Mesothelial cell of epicardium (in vitro differentiated cells): ENCODE measurements at regions not wholly inside any gene's neighbourhood (a gene's known extent, or its start where the extent isn't known, plus 50 kb on each side); places are given as distances from the start of the nearest gene placed in this dataset.

Experiments used
- DNase-seq, 2 experiments: peaks; one replicate each; pipeline ENCODE4 v3.0.0; 2021; ENCODE audit warnings: low spot score in 2 of 2; ENCODE audit not compliant: unreplicated experiment in 2 of 2
- H3K27ac Mint-ChIP-seq: 2 replicates; pipeline ENCODE4 v1.8.0; 2021; ENCODE audit warnings: mixed read lengths
- H3K27me3 Mint-ChIP-seq: 2 replicates; pipeline ENCODE4 v1.8.0; 2021; ENCODE audit warnings: low read depth, mixed read lengths
- H3K36me3 Mint-ChIP-seq: 2 replicates; pipeline ENCODE4 v1.8.0; 2021; ENCODE audit warnings: mixed read lengths
- H3K4me1 Mint-ChIP-seq: 2 replicates; pipeline ENCODE4 v1.8.0; 2021; ENCODE audit warnings: mixed read lengths
- H3K4me3 Mint-ChIP-seq: 2 replicates; pipeline ENCODE4 v1.8.0; 2021; ENCODE audit warnings: mild to moderate bottlenecking, moderate library complexity, mixed read lengths
- H3K9me3 Mint-ChIP-seq: 2 replicates; pipeline ENCODE4 v1.8.0; 2021; ENCODE audit warnings: mixed read lengths
- TF ChIP-seq, protein P1 (sequence below): fragments of 200-600 bp; sonication (generic); IDR thresholded peaks from one replicate; pipeline ENCODE4 v1.5.0; 2021; ENCODE audit warnings: antibody characterized with exemption; ENCODE audit not compliant: unreplicated experiment

DNA sequence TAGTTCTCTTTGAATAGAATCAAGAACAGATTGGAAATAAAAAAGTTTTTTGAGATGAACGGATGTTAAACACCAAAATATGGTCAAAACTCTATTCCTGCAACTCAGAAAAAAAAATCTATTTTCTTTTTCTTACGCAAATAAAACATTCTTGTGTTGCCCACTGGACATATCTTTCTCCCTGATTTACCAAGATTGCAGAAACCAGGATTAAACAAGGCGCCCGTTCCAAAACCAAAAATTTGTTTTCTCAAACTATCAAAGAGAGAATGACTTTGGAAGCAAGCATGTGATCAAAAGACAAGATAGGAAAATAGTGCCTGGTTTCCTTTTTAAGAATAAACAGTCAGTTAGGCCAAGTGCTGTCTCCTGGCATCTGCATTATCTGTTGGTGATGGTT, 273.1 kb downstream of the CLIC5 start:
- H3K27me3 Mint-ChIP-seq = peaks cover 7% of the 10 kb centered on the region
- peaks cover 15% of the 10 kb centered on the region for H3K4me1 Mint-ChIP-seq
- no peak overlapping the region for H3K27ac Mint-ChIP-seq
- no peak overlapping the region for H3K4me3 Mint-ChIP-seq
- peaks cover 8% of the 10 kb centered on the region for H3K9me3 Mint-ChIP-seq
- DNase-seq = no peak
- no peaks in the 10 kb centered on the region for H3K36me3 Mint-ChIP-seq
- TF ChIP-seq, protein P1, sequence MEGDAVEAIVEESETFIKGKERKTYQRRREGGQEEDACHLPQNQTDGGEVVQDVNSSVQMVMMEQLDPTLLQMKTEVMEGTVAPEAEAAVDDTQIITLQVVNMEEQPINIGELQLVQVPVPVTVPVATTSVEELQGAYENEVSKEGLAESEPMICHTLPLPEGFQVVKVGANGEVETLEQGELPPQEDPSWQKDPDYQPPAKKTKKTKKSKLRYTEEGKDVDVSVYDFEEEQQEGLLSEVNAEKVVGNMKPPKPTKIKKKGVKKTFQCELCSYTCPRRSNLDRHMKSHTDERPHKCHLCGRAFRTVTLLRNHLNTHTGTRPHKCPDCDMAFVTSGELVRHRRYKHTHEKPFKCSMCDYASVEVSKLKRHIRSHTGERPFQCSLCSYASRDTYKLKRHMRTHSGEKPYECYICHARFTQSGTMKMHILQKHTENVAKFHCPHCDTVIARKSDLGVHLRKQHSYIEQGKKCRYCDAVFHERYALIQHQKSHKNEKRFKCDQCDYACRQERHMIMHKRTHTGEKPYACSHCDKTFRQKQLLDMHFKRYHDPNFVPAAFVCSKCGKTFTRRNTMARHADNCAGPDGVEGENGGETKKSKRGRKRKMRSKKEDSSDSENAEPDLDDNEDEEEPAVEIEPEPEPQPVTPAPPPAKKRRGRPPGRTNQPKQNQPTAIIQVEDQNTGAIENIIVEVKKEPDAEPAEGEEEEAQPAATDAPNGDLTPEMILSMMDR = no peak

- no peak overlapping the region for H3K27ac Mint-ChIP-seq
- no peaks in the 10 kb centered on the region for H3K9me3 Mint-ChIP-seq
Observed at GRCh38 chr6:45741437-45742171, 274.1 kb downstream of the CLIC5 start.

DNA sequence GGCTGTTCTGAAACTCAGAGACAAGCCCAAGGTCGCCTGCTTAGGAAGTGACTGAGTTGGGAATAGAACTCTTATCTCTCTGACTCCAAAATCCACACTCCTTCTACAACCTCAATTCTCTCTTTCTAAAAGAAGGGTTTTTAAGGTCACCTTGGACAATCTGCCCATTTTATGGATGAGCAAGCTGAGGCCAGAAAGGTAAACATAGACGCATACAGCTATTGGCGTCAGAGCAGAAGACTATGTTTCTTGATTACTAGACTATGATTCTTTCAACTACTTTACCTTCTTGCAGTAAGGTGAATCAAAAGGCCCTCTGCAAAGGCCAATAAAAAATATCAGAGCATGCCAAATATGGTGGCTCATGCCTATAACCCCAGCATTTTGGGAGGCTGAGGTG, 276.6 kb downstream of the CLIC5 start:
- DNase-seq = no peak
- peaks cover 13% of the 10 kb centered on the region for H3K4me1 Mint-ChIP-seq
- H3K27me3 Mint-ChIP-seq = peaks cover 33% of the 10 kb centered on the region
- H3K4me3 Mint-ChIP-seq = no peak overlapping the region
- H3K9me3 Mint-ChIP-seq = no peaks in the 10 kb centered on the region
- TF ChIP-seq, protein P1 = no peak
- no peaks in the 10 kb centered on the region for H3K36me3 Mint-ChIP-seq
- H3K27ac Mint-ChIP-seq = no peak overlapping the region

More at GRCh38 chr6:45741437-45742171, 274.1 kb downstream of the CLIC5 start:
- no peak for DNase-seq
- H3K36me3 Mint-ChIP-seq = no peaks in the 10 kb centered on the region
- peaks cover 15% of the 10 kb centered on the region for H3K4me1 Mint-ChIP-seq
- no peak overlapping the region for H3K4me3 Mint-ChIP-seq
- H3K27me3 Mint-ChIP-seq = peaks cover 14% of the 10 kb centered on the region
- TF ChIP-seq, protein P1 = no peak

- H3K27ac Mint-ChIP-seq = no peak overlapping the region
- H3K27me3 Mint-ChIP-seq = peaks cover 41% of the 10 kb centered on the region
- TF ChIP-seq, protein P1 = no peak
- no peak overlapping the region for H3K4me3 Mint-ChIP-seq
- H3K36me3 Mint-ChIP-seq = no peaks in the 10 kb centered on the region
- DNase-seq = no peak
- H3K4me1 Mint-ChIP-seq = peaks cover 13% of the 10 kb centered on the region
- H3K9me3 Mint-ChIP-seq = no peaks in the 10 kb centered on the region
Observed at GRCh38 chr6:45738057-45738455, 277.6 kb downstream of the CLIC5 start.

GRCh38 chr6:45737331-45738056, 278.2 kb downstream of the CLIC5 start:
- no peaks in the 10 kb centered on the region for H3K9me3 Mint-ChIP-seq
- peaks cover 13% of the 10 kb centered on the region for H3K4me1 Mint-ChIP-seq
- no peaks in the 10 kb centered on the region for H3K36me3 Mint-ChIP-seq
- TF ChIP-seq, protein P1 = no peak
- DNase-seq = no peak
- peaks cover 46% of the 10 kb centered on the region for H3K27me3 Mint-ChIP-seq
- H3K4me3 Mint-ChIP-seq = no peak overlapping the region
- no peak overlapping the region for H3K27ac Mint-ChIP-seq
